HepG2 (cell line): ENCODE measurements at regions not wholly inside any gene's neighbourhood (a gene's known extent, or its start where the extent isn't known, plus 50 kb on each side); places are given as distances from the start of the nearest gene placed in this dataset.

Experiments used
- ATAC-seq: fragments of 200-7000 bp; cut with Tn5 transposase; 3 replicates; pipeline ENCODE4 v1.9.1; 2020; ENCODE audit warnings: mild to moderate bottlenecking, moderate library complexity
- BruUV-seq: library from RNA; stranded (reverse); fragments of 400-500 nt; replicated peaks from 2 replicates; lab custom pipeline; 2021; lab: Mats Ljungman, UMichigan
- CTCF ChIA-PET: fragments of 300-600 bp; formaldehyde crosslinking; extraction: SDS; loops from one replicate; lab custom pipeline; 2021; ENCODE audit warnings: low total read pairs, inconsistent platforms, low intra/inter-chr PET ratio; lab: Yijun Ruan, JAX
- POLR2A ChIA-PET: fragments of 350-600 bp; sonication (Branson Sonifier 250); formaldehyde crosslinking; loops from one replicate; lab custom pipeline; 2020; ENCODE audit warnings: antibody characterized with exemption, inconsistent platforms; lab: Yijun Ruan, JAX
- DNase-seq: peaks from one replicate; pipeline ENCODE4 v3.0.0-alpha.2; 2015; ENCODE audit warnings: low spot score
- FAIRE-seq: peaks from 3 replicates; lab custom pipeline; 2011; peaks lifted over from hg19 to GRCh38; lab: Jason Lieb, UNC
- H2AFZ ChIP-seq: one replicate; pipeline ENCODE4 v1.6.1; 2011; ENCODE audit warnings: low read length, inconsistent platforms
- H3K27ac ChIP-seq: fragments of 300-600 bp; 3 replicates; pipeline ENCODE4 v1.8.0; 2011; ENCODE audit warnings: mixed run types, mild to moderate bottlenecking, mixed read lengths, low read length, inconsistent platforms; ENCODE audit not compliant: insufficient read depth; ENCODE audit errors: extremely low read length
- H3K27me3 ChIP-seq, 2 experiments: fragments of 200-600 bp in 1 of 2; 2 replicates in 1 of 2; 3 replicates in 1 of 2; pipeline versions ENCODE4 v1.6.0 to v1.8.0; 2011; ENCODE audit warnings: low read length in 2 of 2, mild to moderate bottlenecking in 2 of 2, moderate library complexity in 2 of 2, inconsistent platforms in 1 of 2; ENCODE audit not compliant: insufficient read depth in 2 of 2, control insufficient read depth in 1 of 2
- H3K36me3 ChIP-seq, 2 experiments: fragments of 200-600 bp in 1 of 2; replicated peaks in 1 of 2; 2 replicates in 1 of 2; 3 replicates in 1 of 2; pipeline versions ENCODE4 v1.5.1 to v1.8.0; 2011; ENCODE audit warnings: low read length in 2 of 2, inconsistent platforms in 1 of 2; ENCODE audit not compliant: insufficient read depth in 2 of 2, control insufficient read depth in 1 of 2
- H3K4me1 ChIP-seq: 2 replicates; pipeline ENCODE4 v1.5.1; 2012; ENCODE audit warnings: low read length, inconsistent platforms; ENCODE audit not compliant: insufficient read depth
- H3K4me2 ChIP-seq: 2 replicates; pipeline ENCODE4 v1.6.0; 2011; ENCODE audit warnings: low read depth, low read length, inconsistent platforms
- H3K4me3 ChIP-seq, 3 experiments: fragments of 200-600 bp in 1 of 3; sonication (generic), shearing (Covaris generic) in 1 of 3; replicated peaks in 1 of 3; 2 replicates each; pipeline ENCODE4 v1.5.1; 2011 to 2016; ENCODE audit warnings: low read length in 3 of 3, inconsistent platforms in 2 of 3, low read depth in 2 of 3, mild to moderate bottlenecking in 2 of 3, control low read depth in 1 of 3, mixed read lengths in 1 of 3; ENCODE audit not compliant: insufficient read depth in 1 of 3
- H3K79me2 ChIP-seq: one replicate; pipeline ENCODE4 v1.6.1; 2011; ENCODE audit warnings: low read length, inconsistent platforms; ENCODE audit not compliant: insufficient read depth
- H3K9ac ChIP-seq: 2 replicates; pipeline ENCODE4 v1.6.0; 2011; ENCODE audit warnings: mild to moderate bottlenecking, low read depth, low read length, inconsistent platforms; ENCODE audit not compliant: insufficient read depth
- H3K9me3 ChIP-seq: 2 replicates; pipeline ENCODE4 v1.5.1; 2012; ENCODE audit warnings: mild to moderate bottlenecking, low read length
- H4K20me1 ChIP-seq: 2 replicates; pipeline ENCODE4 v1.6.0; 2011; ENCODE audit warnings: inconsistent platforms, mild to moderate bottlenecking, low read length, moderate library complexity; ENCODE audit not compliant: insufficient read depth
- ETV5 ChIP-seq: IDR thresholded peaks from 2 replicates; pipeline ENCODE4 v1.6.1; 2018; ENCODE audit warnings: missing biosample characterization, missing genetic modification reagents, inconsistent platforms, borderline replicate concordance
- KDM4B ChIP-seq: sonication (generic); formaldehyde crosslinking; IDR thresholded peaks from 2 replicates; pipeline ENCODE4 v1.4.0; 2020; ENCODE audit warnings: missing genetic modification reagents
- MYNN ChIP-seq: sonication (generic); formaldehyde crosslinking; IDR thresholded peaks from 2 replicates; pipeline ENCODE4 v1.4.0; 2020; ENCODE audit warnings: mild to moderate bottlenecking, low read depth, missing genetic modification reagents
- POLR2G ChIP-seq: fragments of 200-400 bp; formaldehyde crosslinking; IDR thresholded peaks from 2 replicates; pipeline ENCODE4 v1.6.1; 2018; ENCODE audit warnings: mild to moderate bottlenecking, low read depth, low read length, moderate library complexity
- RBM22 ChIP-seq: fragments of 200-400 bp; formaldehyde crosslinking; optimal IDR thresholded peaks from 2 replicates; pipeline ENCODE3; 2017; ENCODE audit warnings: mild to moderate bottlenecking, low read length, moderate library complexity
- ZNF776 ChIP-seq: sonication (generic); formaldehyde crosslinking; IDR thresholded peaks from 2 replicates; pipeline ENCODE4 v1.4.0; 2020; ENCODE audit warnings: mild to moderate bottlenecking, missing genetic modification reagents
- WGBS: methylation state at CpG from one replicate; pipeline ENCODE4 v1.1.6; 2017; ENCODE audit warnings: low lambda C conversion rate; 5-methylcytosine and 5-hydroxymethylcytosine counted together
- in situ Hi-C: cut with HindIII; loops from 2 replicates; pipeline ENCODE4 v1.10.0; 2017; ENCODE audit warnings: low pct_unique_long_range_greater_than_20kb; ENCODE audit not compliant: extremely low pct_ligation_motif_present
- intact Hi-C: fragments of 100-400 bp; cut with micrococcal nuclease; formaldehyde crosslinking; loops from one replicate; pipeline ENCODE4 v1.10.0; 2022; ENCODE audit not compliant: unreplicated experiment
- TF ChIP-seq, protein P1 (sequence below): sonication (generic); formaldehyde crosslinking; IDR thresholded peaks from 2 replicates; pipeline ENCODE4 v1.4.0; 2020; ENCODE audit warnings: mild to moderate bottlenecking, missing genetic modification reagents
- TF ChIP-seq, protein P2 (sequence below): sonication (generic); formaldehyde crosslinking; conservative IDR thresholded peaks from 2 replicates; pipeline ENCODE4 v1.8.1; 2023; ENCODE audit warnings: missing genetic modification reagents

DNA sequence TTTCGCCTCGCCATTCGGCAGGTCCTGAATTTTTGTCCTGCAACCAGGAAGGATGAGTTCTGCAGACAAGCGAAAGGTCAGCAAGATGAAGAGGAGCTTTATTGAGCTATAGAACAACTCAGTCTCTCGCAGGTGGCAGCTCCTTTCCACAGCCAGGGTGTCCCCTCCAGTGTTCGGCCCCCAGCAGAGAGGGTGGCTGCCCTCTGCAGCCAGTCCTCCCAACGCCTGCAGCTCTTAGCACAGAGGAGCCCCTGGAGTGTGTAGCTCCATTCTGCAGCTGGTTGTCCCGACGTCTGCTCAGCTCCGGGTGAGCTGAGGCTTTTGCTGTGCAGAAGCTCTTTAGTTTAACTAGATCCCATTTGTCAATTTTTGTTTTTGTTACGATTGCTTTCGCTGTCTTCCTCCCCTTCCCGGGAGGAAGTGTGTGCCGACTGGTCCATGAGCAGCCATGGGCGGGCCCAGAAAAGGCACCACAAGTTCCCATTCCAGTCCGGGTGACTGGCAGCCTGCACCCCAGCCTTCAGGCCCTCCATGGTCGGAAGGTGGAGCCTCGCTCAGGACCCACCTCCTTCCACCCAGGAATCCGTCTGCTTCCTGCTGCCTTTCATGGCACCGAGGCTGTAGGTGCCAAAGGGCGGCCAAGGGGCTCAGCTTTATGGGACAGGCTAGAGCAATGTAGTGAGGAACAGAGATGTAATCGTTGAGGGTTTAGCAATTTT lies 497.8 kb upstream of the CNTN4 start:
- FAIRE-seq (no peak), DNase-seq (no peak)
- CTCF ChIA-PET = no interaction called here
- in situ Hi-C loops = no loop called here
- Histone ChIP-seq H3K9me3 (peaks cover 93% of the 10 kb centered on the region), H3K27ac (no peak overlapping the region), H3K27me3 (no peaks in the 10 kb centered on the region), H3K4me1 (no peaks in the 10 kb centered on the region), H3K36me3 (no peaks in the 10 kb centered on the region), H3K9ac (no peak overlapping the region), H2AFZ (no peak overlapping the region), H3K4me3 (no peak overlapping the region), H3K79me2 (no peaks in the 10 kb centered on the region)
- 17% methylated on average over 16 of the region's 22 CpGs for WGBS
- POLR2A ChIA-PET = no interaction called here
- intact Hi-C loops = no loop called here
- no TSS peak for BruUV-seq
- TF ChIP-seq RBM22 (no peak), KDM4B (CRISPR knock-in tag) (no peak), MYNN (CRISPR knock-in tag) (no peak), ETV5 (no peak), ZNF776 (no peak), POLR2G (no peak)
- TF ChIP-seq, protein P1, sequence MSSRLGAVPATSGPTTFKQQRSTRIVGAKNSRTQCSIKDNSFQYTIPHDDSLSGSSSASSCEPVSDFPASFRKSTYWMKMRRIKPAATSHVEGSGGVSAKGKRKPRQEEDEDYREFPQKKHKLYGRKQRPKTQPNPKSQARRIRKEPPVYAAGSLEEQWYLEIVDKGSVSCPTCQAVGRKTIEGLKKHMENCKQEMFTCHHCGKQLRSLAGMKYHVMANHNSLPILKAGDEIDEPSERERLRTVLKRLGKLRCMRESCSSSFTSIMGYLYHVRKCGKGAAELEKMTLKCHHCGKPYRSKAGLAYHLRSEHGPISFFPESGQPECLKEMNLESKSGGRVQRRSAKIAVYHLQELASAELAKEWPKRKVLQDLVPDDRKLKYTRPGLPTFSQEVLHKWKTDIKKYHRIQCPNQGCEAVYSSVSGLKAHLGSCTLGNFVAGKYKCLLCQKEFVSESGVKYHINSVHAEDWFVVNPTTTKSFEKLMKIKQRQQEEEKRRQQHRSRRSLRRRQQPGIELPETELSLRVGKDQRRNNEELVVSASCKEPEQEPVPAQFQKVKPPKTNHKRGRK (CRISPR knock-in tag) = no peak
- TF ChIP-seq, protein P2, sequence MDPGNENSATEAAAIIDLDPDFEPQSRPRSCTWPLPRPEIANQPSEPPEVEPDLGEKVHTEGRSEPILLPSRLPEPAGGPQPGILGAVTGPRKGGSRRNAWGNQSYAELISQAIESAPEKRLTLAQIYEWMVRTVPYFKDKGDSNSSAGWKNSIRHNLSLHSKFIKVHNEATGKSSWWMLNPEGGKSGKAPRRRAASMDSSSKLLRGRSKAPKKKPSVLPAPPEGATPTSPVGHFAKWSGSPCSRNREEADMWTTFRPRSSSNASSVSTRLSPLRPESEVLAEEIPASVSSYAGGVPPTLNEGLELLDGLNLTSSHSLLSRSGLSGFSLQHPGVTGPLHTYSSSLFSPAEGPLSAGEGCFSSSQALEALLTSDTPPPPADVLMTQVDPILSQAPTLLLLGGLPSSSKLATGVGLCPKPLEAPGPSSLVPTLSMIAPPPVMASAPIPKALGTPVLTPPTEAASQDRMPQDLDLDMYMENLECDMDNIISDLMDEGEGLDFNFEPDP (CRISPR knock-in tag) = no peak
- TF ChIP-seq, all 625 proteins: peak for 0
- no peaks in the 10 kb centered on the region for H4K20me1 ChIP-seq
- no peak overlapping the region for H3K4me2 ChIP-seq
- no peak; the same call in 2 of the 3 replicates for ATAC-seq
